OCI-LY3 (cell line): ENCODE measurements at regions not wholly inside any gene's neighbourhood (a gene's known extent, or its start where the extent isn't known, plus 50 kb on each side); places are given as distances from the start of the nearest gene placed in this dataset.

Experiments
- H2AFZ ChIP-seq: fragments of 200-600, 300-600 bp; shearing (Covaris generic); 2 replicates; pipeline ENCODE4 v1.6.0; 2014; ENCODE audit warnings: antibody characterized with exemption, low read depth, low read length
- H3K27ac ChIP-seq: fragments of 200-600, 300-600 bp; sonication (generic); 2 replicates; pipeline ENCODE4 v1.5.1; 2014; ENCODE audit warnings: mild to moderate bottlenecking, low read length, moderate library complexity, mixed read lengths
- H3K27me3 ChIP-seq: fragments of 200-600, 300-600 bp; sonication (generic); 2 replicates; pipeline ENCODE4 v1.6.1; 2014; ENCODE audit warnings: low read depth, low read length, mixed read lengths
- H3K36me3 ChIP-seq: fragments of 200-600, 300-600 bp; sonication (generic); replicated peaks from 2 replicates; pipeline ENCODE3; 2014; ENCODE audit warnings: low read depth, low read length, mixed read lengths
- H3K4me1 ChIP-seq: fragments of 300-600, 200-600 bp; sonication (generic); 2 replicates; pipeline ENCODE4 v1.6.1; 2014; ENCODE audit warnings: low read length, mixed read lengths
- H3K4me2 ChIP-seq: fragments of 200-600, 300-600 bp; sonication (generic); 2 replicates; pipeline ENCODE4 v1.6.1; 2014; ENCODE audit warnings: low read length, mixed read lengths
- H3K4me3 ChIP-seq: fragments of 300-600, 200-600 bp; sonication (generic); 2 replicates; pipeline ENCODE4 v1.5.1; 2014; ENCODE audit warnings: antibody characterized with exemption, mild to moderate bottlenecking, low read length, moderate library complexity
- H3K79me2 ChIP-seq: fragments of 300-600, 200-600 bp; shearing (Covaris generic); 2 replicates; pipeline ENCODE4 v1.6.1; 2014; ENCODE audit warnings: mild to moderate bottlenecking, low read length, mixed read lengths
- H3K9ac ChIP-seq: fragments of 300-600, 200-600 bp; shearing (Covaris generic); 2 replicates; pipeline ENCODE4 v1.6.0; 2014; ENCODE audit warnings: mild to moderate bottlenecking, low read length, moderate library complexity
- H3K9me3 ChIP-seq: fragments of 200-600, 300-600 bp; shearing (Covaris generic); 2 replicates; pipeline ENCODE4 v1.6.1; 2014; ENCODE audit warnings: low read length, mixed read lengths; ENCODE audit not compliant: insufficient read depth
- H4K20me1 ChIP-seq: fragments of 200-600, 300-600 bp; sonication (generic); 2 replicates; pipeline ENCODE4 v1.6.1; 2016; ENCODE audit warnings: low read length, mixed read lengths; ENCODE audit not compliant: insufficient read depth
- EZH2phosphoT487 ChIP-seq: fragments of 200-600 bp; shearing (Covaris generic); IDR thresholded peaks from 2 replicates; pipeline ENCODE4 v1.6.1; 2018; ENCODE audit warnings: antibody characterized with exemption, mixed run types, low read depth
- TF ChIP-seq, protein P1 (sequence below): fragments of 200-600, 300-600 bp; sonication (generic); IDR thresholded peaks from 2 replicates; pipeline ENCODE4 v1.5.1; 2014; ENCODE audit warnings: antibody characterized with exemption, low read length, low read depth

DNA sequence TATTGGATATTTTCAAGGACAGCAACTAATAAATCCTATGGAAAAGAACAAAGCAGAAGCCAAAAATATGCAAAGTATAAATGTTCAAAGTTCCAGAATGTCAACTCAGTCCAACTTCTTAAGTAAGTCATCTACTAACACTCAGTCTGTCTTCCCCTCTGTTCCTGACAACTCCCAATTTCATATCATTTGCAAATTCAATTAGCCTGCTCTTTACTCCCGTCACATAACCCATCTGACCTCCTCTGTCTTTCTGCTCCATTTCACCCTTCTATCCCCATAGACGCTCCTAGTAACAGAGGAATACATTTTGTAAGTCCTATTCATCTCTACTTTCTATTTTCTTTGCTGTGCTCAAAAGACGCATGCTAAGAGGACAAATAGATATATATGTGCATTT lies 659.8 kb upstream of the MEF2C start:
- TF ChIP-seq, protein P1, sequence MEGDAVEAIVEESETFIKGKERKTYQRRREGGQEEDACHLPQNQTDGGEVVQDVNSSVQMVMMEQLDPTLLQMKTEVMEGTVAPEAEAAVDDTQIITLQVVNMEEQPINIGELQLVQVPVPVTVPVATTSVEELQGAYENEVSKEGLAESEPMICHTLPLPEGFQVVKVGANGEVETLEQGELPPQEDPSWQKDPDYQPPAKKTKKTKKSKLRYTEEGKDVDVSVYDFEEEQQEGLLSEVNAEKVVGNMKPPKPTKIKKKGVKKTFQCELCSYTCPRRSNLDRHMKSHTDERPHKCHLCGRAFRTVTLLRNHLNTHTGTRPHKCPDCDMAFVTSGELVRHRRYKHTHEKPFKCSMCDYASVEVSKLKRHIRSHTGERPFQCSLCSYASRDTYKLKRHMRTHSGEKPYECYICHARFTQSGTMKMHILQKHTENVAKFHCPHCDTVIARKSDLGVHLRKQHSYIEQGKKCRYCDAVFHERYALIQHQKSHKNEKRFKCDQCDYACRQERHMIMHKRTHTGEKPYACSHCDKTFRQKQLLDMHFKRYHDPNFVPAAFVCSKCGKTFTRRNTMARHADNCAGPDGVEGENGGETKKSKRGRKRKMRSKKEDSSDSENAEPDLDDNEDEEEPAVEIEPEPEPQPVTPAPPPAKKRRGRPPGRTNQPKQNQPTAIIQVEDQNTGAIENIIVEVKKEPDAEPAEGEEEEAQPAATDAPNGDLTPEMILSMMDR: no peak
- TF ChIP-seq EZH2phosphoT487: no peak
- no peak overlapping the region for H3K4me2 ChIP-seq

DNA sequence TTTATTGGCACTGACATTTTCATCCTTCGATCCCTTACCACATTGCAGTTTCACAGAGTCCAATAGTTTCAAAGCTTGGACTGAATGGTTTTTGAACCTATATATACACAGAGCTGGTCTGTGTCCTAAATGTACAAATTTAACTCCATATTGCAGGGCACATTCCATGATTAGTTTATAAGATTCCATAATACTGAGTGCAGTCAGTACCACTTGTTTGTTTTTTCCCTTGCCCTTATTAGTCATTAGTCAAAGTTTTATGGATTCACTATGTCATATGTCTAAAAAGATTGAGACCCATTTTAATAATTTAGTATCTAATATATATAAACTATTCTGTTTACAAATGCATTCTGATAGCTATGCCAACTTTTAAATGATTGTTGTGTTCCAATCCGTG lies 654.8 kb upstream of the MEF2C start:
- Histone ChIP-seq H3K4me3 (no peak overlapping the region), H3K36me3 (no peaks in the 10 kb centered on the region), H3K79me2 (no peaks in the 10 kb centered on the region), H3K27ac (no peak overlapping the region), H2AFZ (no peak overlapping the region), H3K4me1 (no peaks in the 10 kb centered on the region), H4K20me1 (no peaks in the 10 kb centered on the region), H3K27me3 (no peaks in the 10 kb centered on the region), H3K9me3 (no peaks in the 10 kb centered on the region), H3K9ac (no peak overlapping the region), H3K4me2 (no peak overlapping the region)
- TF ChIP-seq, protein P1: no peak
- TF ChIP-seq EZH2phosphoT487: no peak

More for the DNA sequence above, 659.8 kb upstream of the MEF2C start:
- Histone ChIP-seq H3K27ac (no peak overlapping the region), H3K79me2 (no peaks in the 10 kb centered on the region), H4K20me1 (no peaks in the 10 kb centered on the region), H3K4me1 (no peaks in the 10 kb centered on the region), H3K9ac (no peak overlapping the region), H3K36me3 (no peaks in the 10 kb centered on the region), H3K9me3 (no peaks in the 10 kb centered on the region), H3K4me3 (no peak overlapping the region), H2AFZ (no peak overlapping the region), H3K27me3 (no peaks in the 10 kb centered on the region)

DNA sequence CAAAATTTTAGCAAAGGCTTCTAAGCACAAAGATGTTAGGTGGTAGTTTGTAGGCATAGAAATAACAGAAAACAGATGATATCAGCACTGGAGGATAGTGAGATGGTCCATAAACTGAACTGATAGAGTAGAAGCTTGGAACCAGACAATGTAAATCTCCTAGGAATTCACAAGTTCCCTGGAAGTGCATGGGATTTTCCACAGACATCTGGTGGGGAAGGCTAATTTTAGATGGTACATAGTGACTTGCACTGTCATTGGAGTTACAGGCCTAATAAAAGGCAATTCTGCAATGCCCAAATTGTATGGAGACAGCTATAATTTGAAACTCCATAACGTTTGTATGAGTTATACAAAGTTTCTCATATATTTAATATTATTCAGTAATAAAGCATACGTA lies 653.0 kb upstream of the MEF2C start:
- Histone ChIP-seq H3K36me3 (no peaks in the 10 kb centered on the region), H2AFZ (no peak overlapping the region), H3K4me2 (no peak overlapping the region), H3K4me3 (no peak overlapping the region), H3K79me2 (no peaks in the 10 kb centered on the region), H3K9ac (no peak overlapping the region), H3K4me1 (no peaks in the 10 kb centered on the region), H4K20me1 (no peaks in the 10 kb centered on the region), H3K9me3 (no peaks in the 10 kb centered on the region), H3K27ac (no peak overlapping the region), H3K27me3 (no peaks in the 10 kb centered on the region)
- TF ChIP-seq, protein P1: no peak
- TF ChIP-seq EZH2phosphoT487: no peak

DNA sequence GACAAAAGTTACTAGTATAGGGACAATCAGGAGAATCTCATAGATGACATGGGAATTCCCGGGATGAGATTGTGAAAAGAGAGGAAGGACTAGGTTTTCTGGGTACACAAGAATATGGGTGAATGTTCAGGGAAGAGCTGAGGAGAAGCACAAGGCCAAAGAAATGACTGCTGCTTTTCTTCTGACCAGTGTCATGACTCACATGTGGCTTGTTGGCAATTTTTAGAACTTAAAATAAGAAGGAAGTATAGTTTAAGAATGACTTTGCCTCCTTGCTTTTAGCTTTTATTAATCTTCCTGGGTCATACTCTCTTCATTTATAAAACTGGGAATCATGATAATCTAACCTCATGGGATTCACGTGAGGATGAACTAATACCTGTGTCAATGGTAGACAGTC lies 652.4 kb upstream of the MEF2C start:
- H3K4me3 ChIP-seq: no peak overlapping the region
- no peaks in the 10 kb centered on the region for H3K27me3 ChIP-seq
- no peaks in the 10 kb centered on the region for H3K9me3 ChIP-seq
- no peak overlapping the region for H3K9ac ChIP-seq
- H3K27ac ChIP-seq: no peak overlapping the region
- no peaks in the 10 kb centered on the region for H3K4me1 ChIP-seq
- H3K36me3 ChIP-seq: no peaks in the 10 kb centered on the region
- no peak for TF ChIP-seq EZH2phosphoT487
- TF ChIP-seq, protein P1: no peak
- no peaks in the 10 kb centered on the region for H3K79me2 ChIP-seq
- no peaks in the 10 kb centered on the region for H4K20me1 ChIP-seq
- no peak overlapping the region for H2AFZ ChIP-seq
- no peak overlapping the region for H3K4me2 ChIP-seq
